IgD-negative memory B cell (primary cell): ENCODE measurements at regions not wholly inside any gene's neighbourhood (a gene's known extent, or its start where the extent isn't known, plus 50 kb on each side); places are given as distances from the start of the nearest gene placed in this dataset.
A peak's percentile ranks its signal among the peaks of the same experiment; 100 is the strongest.
"Not testable (repeated sequence)": the region's sequence is repeated elsewhere in the genome, so short reads cannot be mapped to it uniquely, and the experiment has no call there.

Experiments used
- H3K27ac Mint-ChIP-seq, 3 donors: one replicate each; pipeline ENCODE4 v1.8.0; 2020 to 2022; ENCODE audit warnings: mild to moderate bottlenecking in 3 of 3, mixed read lengths in 3 of 3, moderate library complexity in 1 of 3
- H3K27me3 Mint-ChIP-seq: one replicate; pipeline ENCODE4 v1.8.0; 2021; ENCODE audit warnings: mixed read lengths
- H3K36me3 Mint-ChIP-seq: one replicate; pipeline ENCODE4 v1.8.0; 2020; ENCODE audit warnings: mild to moderate bottlenecking, mixed read lengths
- H3K4me1 Mint-ChIP-seq, 3 donors: one replicate each; pipeline ENCODE4 v1.8.0; 2020 to 2022; ENCODE audit warnings: mixed read lengths in 3 of 3, mild to moderate bottlenecking in 1 of 3
- H3K4me3 Mint-ChIP-seq, 4 donors: one replicate each; pipeline ENCODE4 v1.8.0; 2020 to 2022; ENCODE audit warnings: mild to moderate bottlenecking in 4 of 4, mixed read lengths in 4 of 4, moderate library complexity in 3 of 4
- H3K9me3 Mint-ChIP-seq, 3 donors: one replicate each; pipeline ENCODE4 v1.8.0; 2020 to 2021; ENCODE audit warnings: mixed read lengths in 3 of 3, mild to moderate bottlenecking in 1 of 3

DNA sequence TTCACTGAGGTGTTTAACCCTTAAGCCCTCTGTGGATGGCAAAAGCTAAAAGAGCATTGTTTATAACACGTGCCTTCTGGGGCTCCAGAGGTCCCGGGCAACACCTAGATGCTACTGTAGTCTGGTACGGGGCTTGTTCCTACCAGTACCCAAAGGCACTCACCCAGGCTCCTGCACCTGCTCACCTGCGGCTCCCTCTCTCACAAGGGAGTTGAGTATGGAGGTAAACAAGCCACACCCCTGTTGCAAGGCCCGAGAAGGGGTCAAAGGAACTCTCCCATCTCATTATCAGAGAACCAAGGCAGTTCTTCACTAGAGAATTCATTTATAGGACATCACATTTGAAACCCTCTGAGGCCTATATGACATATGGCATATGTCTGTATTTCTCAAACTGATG, 53.4 kb upstream of the IL6ST start:
- Mint-ChIP-seq H3K4me1 (peaks cover 6 to 14% (median 6%) of the 10 kb centered on the region in 3 donors), H3K4me3 (no peak overlapping the region), H3K27me3 (peaks cover 2% of the 10 kb centered on the region), H3K9me3 (peaks cover 0 to 7% (median 0%) of the 10 kb centered on the region in 3 donors), H3K36me3 (no peaks in the 10 kb centered on the region), H3K27ac (no peak overlapping the region)

DNA sequence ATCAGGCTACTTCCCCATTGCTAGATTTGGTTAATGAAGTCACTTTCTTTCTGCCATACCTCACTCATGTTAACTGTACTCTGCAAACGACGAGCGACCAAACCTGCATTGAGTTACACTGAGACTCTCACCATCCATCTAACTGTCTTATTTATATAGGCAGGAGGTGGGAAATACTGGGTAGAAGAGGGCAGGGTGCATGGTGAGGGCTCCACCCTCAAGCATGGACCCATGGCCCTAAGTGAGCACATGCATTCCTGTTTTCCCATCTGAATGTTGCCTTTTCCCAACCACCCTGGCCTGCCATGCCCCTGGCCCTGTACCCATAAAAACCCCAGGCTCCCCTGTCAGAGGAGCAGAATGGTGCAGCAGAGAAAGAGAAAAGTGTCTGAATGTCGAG, 52.7 kb upstream of the IL6ST start:
- peaks cover 0 to 3% (median 0%) of the 10 kb centered on the region in 3 donors for H3K9me3 Mint-ChIP-seq
- H3K27me3 Mint-ChIP-seq, result peaks cover 2% of the 10 kb centered on the region
- H3K36me3 Mint-ChIP-seq, result no peaks in the 10 kb centered on the region
- H3K27ac Mint-ChIP-seq, result peak overlapping the region in 1 of 3 donors; percentile 69
- no peak overlapping the region for H3K4me3 Mint-ChIP-seq
- H3K4me1 Mint-ChIP-seq, result peaks cover 6 to 14% (median 6%) of the 10 kb centered on the region in 3 donors

DNA sequence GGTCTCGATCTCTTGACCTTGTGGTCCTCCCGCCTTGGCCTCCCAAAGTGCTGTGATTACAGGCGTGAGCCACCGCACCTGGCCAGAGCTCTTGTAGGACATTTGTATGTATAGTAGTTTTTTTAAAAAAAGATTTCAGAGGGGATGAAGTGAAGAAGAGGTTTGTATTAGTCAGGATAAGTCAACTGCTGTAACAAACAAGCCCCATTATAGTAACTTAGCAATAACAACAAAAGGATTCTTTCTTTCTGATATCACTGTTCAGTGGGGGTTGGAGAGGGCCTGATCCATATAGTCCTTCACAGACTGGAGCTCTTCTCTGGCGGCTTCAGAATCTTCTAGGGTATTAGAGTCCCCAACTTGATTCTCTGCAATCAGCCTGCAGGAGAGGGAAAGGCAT, 50.7 kb upstream of the IL6ST start:
- Mint-ChIP-seq H3K27ac (no peak overlapping the region), H3K4me1 (peaks cover 0 to 6% (median 0%) of the 10 kb centered on the region in 3 donors), H3K4me3 (no peak overlapping the region), H3K36me3 (no peaks in the 10 kb centered on the region), H3K27me3 (peaks cover 2% of the 10 kb centered on the region), H3K9me3 (peaks cover 0 to 3% (median 0%) of the 10 kb centered on the region in 3 donors)

DNA sequence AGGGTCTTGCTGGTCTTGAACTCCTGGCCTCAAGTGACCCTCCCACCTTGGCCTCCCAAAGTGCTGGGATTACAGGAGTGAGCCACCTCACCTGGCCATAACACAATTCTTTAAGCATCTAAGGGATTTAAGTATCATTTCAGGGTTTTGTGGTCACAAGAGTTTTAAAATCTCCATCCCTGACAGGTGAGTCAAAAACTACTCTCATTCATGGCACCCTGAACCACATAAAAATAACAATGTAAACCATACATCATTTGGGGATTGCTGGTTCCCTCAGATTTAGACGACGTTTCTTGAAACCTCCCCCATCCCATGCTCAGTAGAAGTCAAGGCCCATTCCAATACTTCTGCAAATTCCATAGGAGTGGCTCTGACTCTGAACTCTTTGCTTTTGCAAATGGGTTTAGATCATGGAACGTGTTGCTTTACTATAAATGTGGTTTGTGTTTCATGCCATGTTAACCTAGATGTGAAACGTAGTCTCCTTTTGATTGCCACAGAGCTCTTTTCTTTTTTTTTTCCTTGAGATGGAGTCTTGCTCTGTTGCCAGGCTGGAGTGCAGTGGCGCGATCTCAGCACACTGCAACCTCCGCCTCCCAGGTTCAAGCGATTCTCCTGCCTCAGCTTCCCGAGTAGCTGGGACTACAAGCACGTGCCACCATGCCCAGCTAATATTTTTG, 50.1 kb upstream of the IL6ST start:
- not testable (repeated sequence) for H3K27ac Mint-ChIP-seq, H3K4me3 Mint-ChIP-seq, H3K36me3 Mint-ChIP-seq, H3K27me3 Mint-ChIP-seq, H3K9me3 Mint-ChIP-seq, H3K4me1 Mint-ChIP-seq
